ENCODE measurements at regions not wholly inside any gene's neighbourhood (a gene's known extent, or its start where the extent isn't known, plus 50 kb on each side); places are given as distances from the start of the nearest gene placed in this dataset.

DNA sequence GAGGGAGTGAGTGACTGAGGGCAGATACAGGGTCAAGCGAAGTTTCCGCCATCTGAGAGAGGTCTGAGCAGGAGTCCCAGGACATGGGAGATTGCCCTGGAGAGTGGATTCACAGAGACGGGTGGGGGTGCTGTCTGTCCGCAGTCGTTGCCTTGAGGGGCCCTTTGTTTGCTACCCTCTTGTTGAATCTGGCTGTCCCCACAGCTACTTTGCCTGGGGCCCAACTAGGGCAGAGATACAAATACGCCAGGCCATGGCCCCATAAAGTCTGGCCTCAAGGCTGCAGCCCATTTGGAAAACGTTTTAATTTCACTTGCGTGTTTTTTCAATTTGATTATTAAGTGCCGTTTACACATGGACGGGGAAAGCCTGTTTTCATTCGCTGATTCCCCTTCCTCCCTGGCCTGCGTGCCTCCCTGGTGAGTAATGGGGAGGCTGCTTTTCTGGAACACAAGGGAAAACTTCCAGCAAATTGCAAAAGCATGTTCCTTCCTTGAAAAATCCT lies 134.4 kb downstream of the SMIM20 start:
- no peaks in the 10 kb centered on the region for H3K36me3 ChIP-seq (ENCODE audit: control insufficient read depth, insufficient read depth, low read length)
- BruUV-seq (replicated peaks), result no TSS peak
- H3K27ac ChIP-seq (ENCODE audit: low read length), result no peak overlapping the region
- DNase-seq (ENCODE audit: low read depth, low spot score) (no peak), ATAC-seq (no peak)
- H3K4me1 ChIP-seq (ENCODE audit: control insufficient read depth, insufficient read depth, low read length), result no peaks in the 10 kb centered on the region
- CTCF ChIA-PET, result no interaction called here
- in situ Hi-C loops (cut with HindIII; ENCODE audit: low pct_unique_long_range_greater_than_20kb, low sequenced_read_pairs), result no loop called here
- no peaks in the 10 kb centered on the region for H3K9me3 ChIP-seq (ENCODE audit: control insufficient read depth, insufficient read depth, low read depth, low read length)
- H3K4me3 ChIP-seq (ENCODE audit: low read depth in 2 of 2, low read length in 2 of 2), result no peak overlapping the region
- TF ChIP-seq TCF7L2 (IDR thresholded peaks at IDR 0.05; ENCODE audit: low read depth, low read length) (no peak), SIN3A (IDR thresholded peaks at IDR 0.05; ENCODE audit: borderline replicate concordance, insufficient read depth, low read depth, low read length) (no peak)
- TF ChIP-seq, protein P1, sequence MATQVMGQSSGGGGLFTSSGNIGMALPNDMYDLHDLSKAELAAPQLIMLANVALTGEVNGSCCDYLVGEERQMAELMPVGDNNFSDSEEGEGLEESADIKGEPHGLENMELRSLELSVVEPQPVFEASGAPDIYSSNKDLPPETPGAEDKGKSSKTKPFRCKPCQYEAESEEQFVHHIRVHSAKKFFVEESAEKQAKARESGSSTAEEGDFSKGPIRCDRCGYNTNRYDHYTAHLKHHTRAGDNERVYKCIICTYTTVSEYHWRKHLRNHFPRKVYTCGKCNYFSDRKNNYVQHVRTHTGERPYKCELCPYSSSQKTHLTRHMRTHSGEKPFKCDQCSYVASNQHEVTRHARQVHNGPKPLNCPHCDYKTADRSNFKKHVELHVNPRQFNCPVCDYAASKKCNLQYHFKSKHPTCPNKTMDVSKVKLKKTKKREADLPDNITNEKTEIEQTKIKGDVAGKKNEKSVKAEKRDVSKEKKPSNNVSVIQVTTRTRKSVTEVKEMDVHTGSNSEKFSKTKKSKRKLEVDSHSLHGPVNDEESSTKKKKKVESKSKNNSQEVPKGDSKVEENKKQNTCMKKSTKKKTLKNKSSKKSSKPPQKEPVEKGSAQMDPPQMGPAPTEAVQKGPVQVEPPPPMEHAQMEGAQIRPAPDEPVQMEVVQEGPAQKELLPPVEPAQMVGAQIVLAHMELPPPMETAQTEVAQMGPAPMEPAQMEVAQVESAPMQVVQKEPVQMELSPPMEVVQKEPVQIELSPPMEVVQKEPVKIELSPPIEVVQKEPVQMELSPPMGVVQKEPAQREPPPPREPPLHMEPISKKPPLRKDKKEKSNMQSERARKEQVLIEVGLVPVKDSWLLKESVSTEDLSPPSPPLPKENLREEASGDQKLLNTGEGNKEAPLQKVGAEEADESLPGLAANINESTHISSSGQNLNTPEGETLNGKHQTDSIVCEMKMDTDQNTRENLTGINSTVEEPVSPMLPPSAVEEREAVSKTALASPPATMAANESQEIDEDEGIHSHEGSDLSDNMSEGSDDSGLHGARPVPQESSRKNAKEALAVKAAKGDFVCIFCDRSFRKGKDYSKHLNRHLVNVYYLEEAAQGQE (IDR thresholded peaks at IDR 0.05; ENCODE audit: insufficient read depth in 1 of 2, low read depth in 2 of 2, low read length in 1 of 2), result no peak
- TF ChIP-seq, protein P2, sequence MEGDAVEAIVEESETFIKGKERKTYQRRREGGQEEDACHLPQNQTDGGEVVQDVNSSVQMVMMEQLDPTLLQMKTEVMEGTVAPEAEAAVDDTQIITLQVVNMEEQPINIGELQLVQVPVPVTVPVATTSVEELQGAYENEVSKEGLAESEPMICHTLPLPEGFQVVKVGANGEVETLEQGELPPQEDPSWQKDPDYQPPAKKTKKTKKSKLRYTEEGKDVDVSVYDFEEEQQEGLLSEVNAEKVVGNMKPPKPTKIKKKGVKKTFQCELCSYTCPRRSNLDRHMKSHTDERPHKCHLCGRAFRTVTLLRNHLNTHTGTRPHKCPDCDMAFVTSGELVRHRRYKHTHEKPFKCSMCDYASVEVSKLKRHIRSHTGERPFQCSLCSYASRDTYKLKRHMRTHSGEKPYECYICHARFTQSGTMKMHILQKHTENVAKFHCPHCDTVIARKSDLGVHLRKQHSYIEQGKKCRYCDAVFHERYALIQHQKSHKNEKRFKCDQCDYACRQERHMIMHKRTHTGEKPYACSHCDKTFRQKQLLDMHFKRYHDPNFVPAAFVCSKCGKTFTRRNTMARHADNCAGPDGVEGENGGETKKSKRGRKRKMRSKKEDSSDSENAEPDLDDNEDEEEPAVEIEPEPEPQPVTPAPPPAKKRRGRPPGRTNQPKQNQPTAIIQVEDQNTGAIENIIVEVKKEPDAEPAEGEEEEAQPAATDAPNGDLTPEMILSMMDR (IDR thresholded peaks at IDR 0.05), result no peak
- POLR2A ChIA-PET, result no interaction called here
- H3K27me3 ChIP-seq (ENCODE audit: control insufficient read depth, insufficient read depth, low read length), result no peaks in the 10 kb centered on the region
- intact Hi-C loops (cut with micrococcal nuclease; ENCODE audit: unreplicated experiment), result no loop called here

DNA sequence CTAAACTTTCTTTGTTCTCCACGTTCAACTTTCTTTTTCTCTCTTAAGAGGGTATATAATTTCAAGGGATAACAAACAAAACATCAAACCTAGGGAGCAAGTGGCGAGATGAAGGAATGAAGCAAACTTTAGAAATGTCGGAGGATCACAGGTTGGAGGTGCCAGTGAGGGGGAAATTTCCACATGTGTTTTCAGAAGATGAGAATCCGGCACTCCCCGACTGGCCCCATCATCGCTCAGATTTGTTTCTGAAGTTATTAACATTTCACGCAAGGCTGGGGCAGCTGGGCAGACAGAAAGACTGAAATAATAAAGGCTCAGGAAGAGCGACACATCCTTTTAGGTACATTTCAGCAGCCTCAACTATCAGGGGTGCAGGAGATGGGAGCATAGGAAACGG lies 134.9 kb downstream of the SMIM20 start:
- H3K9me3 ChIP-seq (ENCODE audit: control insufficient read depth, insufficient read depth, low read depth, low read length), result no peaks in the 10 kb centered on the region
- ATAC-seq (no peak), DNase-seq (ENCODE audit: low read depth, low spot score) (no peak)
- intact Hi-C loops (cut with micrococcal nuclease; ENCODE audit: unreplicated experiment), result no loop called here
- H3K27ac ChIP-seq (ENCODE audit: low read length), result no peak overlapping the region
- ChIA-PET POLR2A (no interaction called here), CTCF (no interaction called here)
- H3K36me3 ChIP-seq (ENCODE audit: control insufficient read depth, insufficient read depth, low read length), result no peaks in the 10 kb centered on the region
- H3K4me3 ChIP-seq (ENCODE audit: low read depth in 2 of 2, low read length in 2 of 2), result no peak overlapping the region
- no peaks in the 10 kb centered on the region for H3K27me3 ChIP-seq (ENCODE audit: control insufficient read depth, insufficient read depth, low read length)
- BruUV-seq (replicated peaks), result no TSS peak
- no peaks in the 10 kb centered on the region for H3K4me1 ChIP-seq (ENCODE audit: control insufficient read depth, insufficient read depth, low read length)
- no peak for TF ChIP-seq SIN3A (IDR thresholded peaks at IDR 0.05; ENCODE audit: borderline replicate concordance, insufficient read depth, low read depth, low read length)
- TF ChIP-seq POLR2AphosphoS5 (IDR thresholded peaks at IDR 0.05; ENCODE audit: low read depth, low read length), result no peak
- no peak for TF ChIP-seq TCF7L2 (IDR thresholded peaks at IDR 0.05; ENCODE audit: low read depth, low read length)
- TF ChIP-seq, protein P2 (IDR thresholded peaks at IDR 0.05), result no peak
- TF ChIP-seq, protein P1 (IDR thresholded peaks at IDR 0.05; ENCODE audit: insufficient read depth in 1 of 2, low read depth in 2 of 2, low read length in 1 of 2), result no peak
- in situ Hi-C loops (cut with HindIII; ENCODE audit: low pct_unique_long_range_greater_than_20kb, low sequenced_read_pairs), result no loop called here

Measured in Panc1 (cell line).